ENCODE measurements at regions not wholly inside any gene's neighbourhood (a gene's known extent, or its start where the extent isn't known, plus 50 kb on each side); places are given as distances from the start of the nearest gene placed in this dataset.

DNA sequence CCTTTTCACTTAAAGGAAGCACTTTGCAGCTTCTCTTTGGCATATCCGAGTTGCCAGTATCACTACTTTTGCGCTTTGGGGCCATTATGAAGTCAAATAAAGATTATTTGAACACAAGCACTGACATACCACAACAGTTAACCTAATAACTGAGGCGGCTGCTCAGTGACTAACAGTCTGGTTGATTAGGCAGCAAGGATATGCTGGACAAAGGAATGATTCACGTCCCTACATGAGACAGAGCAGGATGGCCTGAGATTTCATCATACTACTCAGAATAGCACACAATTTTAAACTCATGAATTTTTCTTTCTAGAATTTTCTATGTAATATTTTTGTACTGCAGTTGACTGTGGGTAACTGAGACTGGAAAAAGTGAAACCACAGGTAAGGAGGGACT, 56.9 kb upstream of the E2F7 start:
- H3K27ac Mint-ChIP-seq = no peak overlapping the region
- H3K27ac ChIP-seq (ENCODE audit: low read depth in 1 of 2, low read length in 2 of 2) = no peak overlapping the region
- no peaks in the 10 kb centered on the region for H3K9me3 Mint-ChIP-seq
- TF ChIP-seq, protein P1, sequence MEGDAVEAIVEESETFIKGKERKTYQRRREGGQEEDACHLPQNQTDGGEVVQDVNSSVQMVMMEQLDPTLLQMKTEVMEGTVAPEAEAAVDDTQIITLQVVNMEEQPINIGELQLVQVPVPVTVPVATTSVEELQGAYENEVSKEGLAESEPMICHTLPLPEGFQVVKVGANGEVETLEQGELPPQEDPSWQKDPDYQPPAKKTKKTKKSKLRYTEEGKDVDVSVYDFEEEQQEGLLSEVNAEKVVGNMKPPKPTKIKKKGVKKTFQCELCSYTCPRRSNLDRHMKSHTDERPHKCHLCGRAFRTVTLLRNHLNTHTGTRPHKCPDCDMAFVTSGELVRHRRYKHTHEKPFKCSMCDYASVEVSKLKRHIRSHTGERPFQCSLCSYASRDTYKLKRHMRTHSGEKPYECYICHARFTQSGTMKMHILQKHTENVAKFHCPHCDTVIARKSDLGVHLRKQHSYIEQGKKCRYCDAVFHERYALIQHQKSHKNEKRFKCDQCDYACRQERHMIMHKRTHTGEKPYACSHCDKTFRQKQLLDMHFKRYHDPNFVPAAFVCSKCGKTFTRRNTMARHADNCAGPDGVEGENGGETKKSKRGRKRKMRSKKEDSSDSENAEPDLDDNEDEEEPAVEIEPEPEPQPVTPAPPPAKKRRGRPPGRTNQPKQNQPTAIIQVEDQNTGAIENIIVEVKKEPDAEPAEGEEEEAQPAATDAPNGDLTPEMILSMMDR (IDR thresholded peaks at IDR 0.05) = no peak
- no peaks in the 10 kb centered on the region for H3K4me1 Mint-ChIP-seq (ENCODE audit: low read depth)
- no peaks in the 10 kb centered on the region for H3K36me3 Mint-ChIP-seq (ENCODE audit: low read depth)
- no peaks in the 10 kb centered on the region for H3K27me3 ChIP-seq (ENCODE audit: control insufficient read depth in 1 of 2, insufficient read depth in 2 of 2, low read length in 2 of 2)
- intact Hi-C loops (cut with DNase I, micrococcal nuclease) = no loop called here
- H3K27me3 Mint-ChIP-seq = peaks cover 12% of the 10 kb centered on the region
- no peak overlapping the region for H3K4me3 Mint-ChIP-seq
- H3K4me1 ChIP-seq (ENCODE audit: insufficient read depth, low read length) = no peaks in the 10 kb centered on the region
- DNase-seq = no peak
- no peaks in the 10 kb centered on the region for H3K36me3 ChIP-seq (ENCODE audit: insufficient read depth, low read length)
- H3K4me3 ChIP-seq (ENCODE audit: low read length) = no peak overlapping the region
- POLR2A ChIA-PET = no interaction called here
- CTCF ChIA-PET = no interaction called here
- no peak for ATAC-seq (ENCODE audit: poor library complexity)
- no peaks in the 10 kb centered on the region for H3K9me3 ChIP-seq (ENCODE audit: control insufficient read depth in 1 of 2, insufficient read depth in 1 of 2, low read length in 2 of 2)

DNA sequence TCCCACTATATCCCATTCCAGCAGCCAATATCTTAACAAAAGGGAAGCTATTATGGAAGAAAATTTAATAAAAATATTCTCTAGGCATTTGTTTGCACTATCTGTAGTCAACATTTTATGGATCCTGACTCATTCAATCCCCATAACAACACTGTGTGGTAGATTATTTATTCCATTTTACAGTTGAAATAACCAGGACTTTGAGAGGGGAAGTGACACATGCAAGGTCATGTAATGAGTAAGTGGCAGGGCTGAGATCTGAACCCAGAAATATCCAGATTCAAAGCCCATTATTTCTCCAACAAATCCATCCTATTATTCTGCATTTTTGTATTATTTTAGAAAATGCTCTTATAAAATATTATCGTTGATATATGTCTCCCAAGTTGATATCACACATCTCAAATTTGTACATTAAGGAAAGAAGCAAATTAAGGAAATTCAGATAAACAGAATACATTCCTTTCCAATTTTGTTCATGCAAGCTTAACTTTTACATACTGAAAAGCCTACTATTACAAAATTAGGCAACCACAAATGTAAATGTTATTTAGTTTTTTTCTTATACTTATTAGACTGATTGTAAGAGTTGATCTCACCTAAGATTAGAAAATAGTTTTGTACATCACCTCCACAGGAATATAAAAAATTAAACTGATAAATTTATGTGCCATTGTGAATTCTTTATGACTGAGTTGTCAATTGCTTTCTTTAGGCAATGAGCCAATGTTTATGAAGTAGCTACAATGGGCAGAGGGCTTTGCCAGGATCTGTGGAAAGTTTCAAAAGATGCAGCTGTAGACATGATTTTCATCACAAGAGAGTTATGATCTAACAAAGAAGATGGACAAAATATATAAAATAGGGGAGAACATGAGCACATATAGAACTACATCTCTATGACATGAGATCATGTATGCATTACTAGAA, 55.1 kb upstream of the E2F7 start:
- intact Hi-C loops (cut with DNase I, micrococcal nuclease) = no loop called here
- Mint-ChIP-seq H3K27me3 (peaks cover 12% of the 10 kb centered on the region), H3K27ac (no peak overlapping the region), H3K4me3 (no peak overlapping the region), H3K9me3 (no peaks in the 10 kb centered on the region), H3K4me1 (ENCODE audit: low read depth) (no peaks in the 10 kb centered on the region), H3K36me3 (ENCODE audit: low read depth) (no peaks in the 10 kb centered on the region)
- ChIA-PET POLR2A (no interaction called here), CTCF (no interaction called here)
- Histone ChIP-seq H3K9me3 (ENCODE audit: control insufficient read depth in 1 of 2, insufficient read depth in 1 of 2, low read length in 2 of 2) (no peaks in the 10 kb centered on the region), H3K27ac (ENCODE audit: low read depth in 1 of 2, low read length in 2 of 2) (no peak overlapping the region), H3K36me3 (ENCODE audit: insufficient read depth, low read length) (no peaks in the 10 kb centered on the region), H3K27me3 (ENCODE audit: control insufficient read depth in 1 of 2, insufficient read depth in 2 of 2, low read length in 2 of 2) (no peaks in the 10 kb centered on the region), H3K4me3 (ENCODE audit: low read length) (no peak overlapping the region), H3K4me1 (ENCODE audit: insufficient read depth, low read length) (no peaks in the 10 kb centered on the region)
- no peak for ATAC-seq (ENCODE audit: poor library complexity)
- TF ChIP-seq, protein P1 (IDR thresholded peaks at IDR 0.05) = no peak
- DNase-seq = no peak

DNA sequence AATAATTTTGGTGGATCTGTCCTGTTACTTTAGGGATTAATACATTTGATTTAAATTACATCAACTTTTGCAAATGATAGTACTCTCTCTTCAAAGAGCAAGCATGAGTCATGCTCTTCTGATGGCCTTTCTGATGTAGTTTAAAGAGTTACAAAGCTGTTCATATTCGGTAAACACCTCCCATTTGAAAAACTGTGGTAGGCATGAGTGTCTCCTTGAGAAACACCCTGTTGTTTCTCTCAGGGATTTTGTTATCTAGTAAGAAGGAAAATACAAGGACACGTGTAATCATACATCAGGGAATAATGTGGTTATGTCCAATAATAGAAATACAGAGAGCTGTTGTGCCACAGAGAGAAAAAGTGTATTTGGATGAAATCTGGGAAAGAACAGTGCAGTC, 53.3 kb upstream of the E2F7 start:
- Histone ChIP-seq H3K36me3 (ENCODE audit: insufficient read depth, low read length) (no peaks in the 10 kb centered on the region), H3K4me3 (ENCODE audit: low read length) (no peak overlapping the region), H3K27me3 (ENCODE audit: control insufficient read depth in 1 of 2, insufficient read depth in 2 of 2, low read length in 2 of 2) (no peaks in the 10 kb centered on the region), H3K27ac (ENCODE audit: low read depth in 1 of 2, low read length in 2 of 2) (no peak overlapping the region), H3K4me1 (ENCODE audit: insufficient read depth, low read length) (no peaks in the 10 kb centered on the region), H3K9me3 (ENCODE audit: control insufficient read depth in 1 of 2, insufficient read depth in 1 of 2, low read length in 2 of 2) (no peaks in the 10 kb centered on the region)
- Mint-ChIP-seq H3K36me3 (ENCODE audit: low read depth) (no peaks in the 10 kb centered on the region), H3K27ac (no peak overlapping the region), H3K4me3 (no peak overlapping the region), H3K9me3 (no peaks in the 10 kb centered on the region), H3K27me3 (peaks cover 2% of the 10 kb centered on the region), H3K4me1 (ENCODE audit: low read depth) (no peaks in the 10 kb centered on the region)
- CTCF ChIA-PET = no interaction called here
- DNase-seq = no peak
- no peak for ATAC-seq (ENCODE audit: poor library complexity)
- POLR2A ChIA-PET = no interaction called here
- TF ChIP-seq, protein P1 (IDR thresholded peaks at IDR 0.05) = no peak
- intact Hi-C loops (cut with DNase I, micrococcal nuclease) = no loop called here

All from CD4-positive, alpha-beta T cell (primary cell).